ENCODE measurements at regions not wholly inside any gene's neighbourhood (a gene's known extent, or its start where the extent isn't known, plus 50 kb on each side); places are given as distances from the start of the nearest gene placed in this dataset.

GRCh38 chr6:68114463-68115047 lies 520.5 kb upstream of the ADGRB3 start:
- POLR2A ChIA-PET (ENCODE audit: unreplicated experiment), result no interaction called here
- intact Hi-C loops (cut with micrococcal nuclease; ENCODE audit: unreplicated experiment), result no loop called here
- Histone ChIP-seq H3K4me3 (no peak overlapping the region), H3K9me3 (ENCODE audit: insufficient read depth, low read depth) (no peaks in the 10 kb centered on the region), H4K20me1 (ENCODE audit: insufficient read depth) (no peaks in the 10 kb centered on the region), H3K79me2 (ENCODE audit: low read depth) (no peaks in the 10 kb centered on the region), H3K27me3 (ENCODE audit: insufficient read depth, low read depth) (no peaks in the 10 kb centered on the region), H3K4me2 (no peak overlapping the region), H3F3A (ENCODE audit: insufficient read depth, low read depth) (no peaks in the 10 kb centered on the region), H3K4me1 (replicated peaks; ENCODE audit: insufficient read depth) (no peaks in the 10 kb centered on the region), H2AFZ (no peak overlapping the region), H3K36me3 (ENCODE audit: low read depth) (no peaks in the 10 kb centered on the region), H3K27ac (no peak overlapping the region), H3K9me2 (ENCODE audit: insufficient read depth) (no peaks in the 10 kb centered on the region)
- no TSS peak for BruUV-seq (replicated peaks)
- DNase-seq, result no peak
- CTCF ChIA-PET, result no interaction called here
- TF ChIP-seq EZH2 (IDR thresholded peaks at IDR 0.05; ENCODE audit: low read depth) (no peak), CTCF (conservative IDR thresholded peaks at IDR 0.05) (no peak)

- peak overlapping the region; percentile 50 for H3K27ac ChIP-seq
- TF ChIP-seq CTCF (conservative IDR thresholded peaks at IDR 0.05) (no peak), EZH2 (IDR thresholded peaks at IDR 0.05; ENCODE audit: low read depth) (no peak)
- POLR2A ChIA-PET (ENCODE audit: unreplicated experiment), result no interaction called here
- H3K36me3 ChIP-seq (ENCODE audit: low read depth), result no peaks in the 10 kb centered on the region
- no peaks in the 10 kb centered on the region for H3K27me3 ChIP-seq (ENCODE audit: insufficient read depth, low read depth)
- no peaks in the 10 kb centered on the region for H3K79me2 ChIP-seq (ENCODE audit: low read depth)
- no peaks in the 10 kb centered on the region for H3K9me2 ChIP-seq (ENCODE audit: insufficient read depth)
- no peaks in the 10 kb centered on the region for H3K9me3 ChIP-seq (ENCODE audit: insufficient read depth, low read depth)
- intact Hi-C loops (cut with micrococcal nuclease; ENCODE audit: unreplicated experiment), result no loop called here
- no peaks in the 10 kb centered on the region for H4K20me1 ChIP-seq (ENCODE audit: insufficient read depth)
- no peaks in the 10 kb centered on the region for H3F3A ChIP-seq (ENCODE audit: insufficient read depth, low read depth)
- H2AFZ ChIP-seq, result peak overlapping the region; percentile 46; the same call in 1 of the 2 replicates
- H3K4me1 ChIP-seq (replicated peaks; ENCODE audit: insufficient read depth), result 0 out of 2 replicates have a peak, but pooled peaks cover 4% of the 10 kb centered on the region
- H3K4me3 ChIP-seq, result no peak overlapping the region
- CTCF ChIA-PET, result no interaction called here
- peak in 1 of 2 experiments; percentile 43 for DNase-seq
- BruUV-seq (replicated peaks), result no TSS peak
- peak overlapping the region; percentile 32; the same call in 1 of the 2 replicates for H3K4me2 ChIP-seq
Measured at GRCh38 chr6:68108233-68108835, 526.7 kb upstream of the ADGRB3 start.

GRCh38 chr6:68094070-68094469 lies 541.0 kb upstream of the ADGRB3 start:
- BruUV-seq (replicated peaks), result no TSS peak
- CTCF ChIA-PET, result no interaction called here
- H3K4me3 ChIP-seq, result no peak overlapping the region
- no peak for TF ChIP-seq CTCF (conservative IDR thresholded peaks at IDR 0.05)
- TF ChIP-seq EZH2 (IDR thresholded peaks at IDR 0.05; ENCODE audit: low read depth), result no peak
- intact Hi-C loops (cut with micrococcal nuclease; ENCODE audit: unreplicated experiment), result no loop called here
- no peaks in the 10 kb centered on the region for H4K20me1 ChIP-seq (ENCODE audit: insufficient read depth)
- H3F3A ChIP-seq (ENCODE audit: insufficient read depth, low read depth), result no peaks in the 10 kb centered on the region
- DNase-seq, result no peak
- H3K27ac ChIP-seq, result no peak overlapping the region
- H3K4me1 ChIP-seq (replicated peaks; ENCODE audit: insufficient read depth), result no peaks in the 10 kb centered on the region
- no peak overlapping the region for H2AFZ ChIP-seq
- H3K27me3 ChIP-seq (ENCODE audit: insufficient read depth, low read depth), result no peaks in the 10 kb centered on the region
- POLR2A ChIA-PET (ENCODE audit: unreplicated experiment), result no interaction called here
- no peaks in the 10 kb centered on the region for H3K79me2 ChIP-seq (ENCODE audit: low read depth)
- no peaks in the 10 kb centered on the region for H3K9me2 ChIP-seq (ENCODE audit: insufficient read depth)
- no peaks in the 10 kb centered on the region for H3K36me3 ChIP-seq (ENCODE audit: low read depth)
- no peak overlapping the region for H3K4me2 ChIP-seq
- H3K9me3 ChIP-seq (ENCODE audit: insufficient read depth, low read depth), result no peaks in the 10 kb centered on the region

Data from PC-9 (cell line).